Ascending aorta (tissue), 2 donors: ENCODE measurements at regions not wholly inside any gene's neighbourhood (a gene's known extent, or its start where the extent isn't known, plus 50 kb on each side); places are given as distances from the start of the nearest gene placed in this dataset.

ENCODE experiments used
- DNase-seq, 2 donors: peaks; one replicate each; pipeline ENCODE4 v3.0.0-alpha.2; 2019; ENCODE audit warnings: low spot score in 2 of 2
- H3K27ac ChIP-seq, 2 donors: fragments of 200-600 bp; sonication (generic); one replicate each; pipeline ENCODE4 v1.5.1; 2016 to 2017; ENCODE audit warnings: mild to moderate bottlenecking in 1 of 2
- H3K27me3 ChIP-seq: fragments of 200-600 bp; sonication (generic); one replicate; pipeline ENCODE4 v1.5.1; 2017
- H3K36me3 ChIP-seq, 2 donors: fragments of 200-600 bp; sonication (generic); one replicate each; pipeline ENCODE4 v1.5.1; 2016
- H3K4me1 ChIP-seq, 2 donors: fragments of 200-600 bp; sonication (generic); one replicate each; pipeline ENCODE4 v1.5.1; 2016 to 2017; ENCODE audit warnings: mild to moderate bottlenecking in 1 of 2
- H3K4me3 ChIP-seq, 2 donors: fragments of 200-600 bp; sonication (generic); one replicate each; pipeline ENCODE4 v1.5.1; 2016 to 2017; ENCODE audit warnings: mild to moderate bottlenecking in 1 of 2
- H3K9me3 ChIP-seq, 2 donors: fragments of 200-600 bp; sonication (generic); one replicate each; pipeline ENCODE4 v1.5.1; 2016
- CTCF ChIP-seq, 3 experiments: fragments of 200-600 bp in 2 of 3; fragments of 450-650 bp in 1 of 3; sonication (generic) in 2 of 3; IDR thresholded peaks; one replicate each; pipeline ENCODE4 v1.5.1; 2016 to 2019; ENCODE audit warnings: antibody characterized with exemption in 3 of 3, mild to moderate bottlenecking in 1 of 3, moderate library complexity in 1 of 3
- intact Hi-C: fragments of 100-400 bp; cut with DNase I; formaldehyde crosslinking; loops from one replicate; pipeline ENCODE4 v1.15.1; 2023

GRCh38 chr6:213284-213683 is 79.0 kb upstream of the DUSP22 start:
- TF ChIP-seq CTCF (IDR thresholded peaks at IDR 0.05) = no peak
- no peak for DNase-seq
- no peaks in the 10 kb centered on the region for H3K27me3 ChIP-seq
- no peak overlapping the region for H3K4me3 ChIP-seq
- intact Hi-C loops = no loop called here
- H3K36me3 ChIP-seq = no peaks in the 10 kb centered on the region
- H3K27ac ChIP-seq = no peak overlapping the region
- H3K4me1 ChIP-seq = no peaks in the 10 kb centered on the region
- no peaks in the 10 kb centered on the region for H3K9me3 ChIP-seq

GRCh38 chr6:214428-214827 is 77.9 kb upstream of the DUSP22 start:
- no peak for TF ChIP-seq CTCF (IDR thresholded peaks at IDR 0.05)
- H3K27me3 ChIP-seq = no peaks in the 10 kb centered on the region
- H3K27ac ChIP-seq = no peak overlapping the region
- intact Hi-C loops = no loop called here
- H3K4me3 ChIP-seq = no peak overlapping the region
- H3K36me3 ChIP-seq = no peaks in the 10 kb centered on the region
- no peaks in the 10 kb centered on the region for H3K4me1 ChIP-seq
- H3K9me3 ChIP-seq = no peaks in the 10 kb centered on the region
- no peak for DNase-seq

- Histone ChIP-seq H3K4me1 (no peaks in the 10 kb centered on the region), H3K27me3 (no peaks in the 10 kb centered on the region), H3K27ac (no peak overlapping the region), H3K4me3 (no peak overlapping the region), H3K9me3 (no peaks in the 10 kb centered on the region), H3K36me3 (no peaks in the 10 kb centered on the region)
- TF ChIP-seq CTCF (IDR thresholded peaks at IDR 0.05) = no peak
- intact Hi-C loops = no loop called here
- no peak for DNase-seq
These were observed 76.8 kb upstream of the DUSP22 start for GRCh38 chr6:215335-216034.

- Histone ChIP-seq H3K4me3 (no peak overlapping the region), H3K27me3 (no peaks in the 10 kb centered on the region), H3K27ac (no peak overlapping the region), H3K36me3 (no peaks in the 10 kb centered on the region), H3K9me3 (no peaks in the 10 kb centered on the region), H3K4me1 (no peaks in the 10 kb centered on the region)
- intact Hi-C loops = no loop called here
- no peak for DNase-seq
- TF ChIP-seq CTCF (IDR thresholded peaks at IDR 0.05) = peak in 1 of 3 experiments; percentile 29
These were observed 75.1 kb upstream of the DUSP22 start for GRCh38 chr6:217048-217659.

- no peaks in the 10 kb centered on the region for H3K4me1 ChIP-seq
- intact Hi-C loops = no loop called here
- H3K9me3 ChIP-seq = no peaks in the 10 kb centered on the region
These were observed 73.9 kb upstream of the DUSP22 start for GRCh38 chr6:218153-219018.

More at GRCh38 chr6:218153-219018, 73.9 kb upstream of the DUSP22 start:
- H3K27ac ChIP-seq = no peak overlapping the region
- TF ChIP-seq CTCF (IDR thresholded peaks at IDR 0.05) = no peak
- H3K27me3 ChIP-seq = no peaks in the 10 kb centered on the region
- no peaks in the 10 kb centered on the region for H3K36me3 ChIP-seq
- no peak for DNase-seq
- no peak overlapping the region for H3K4me3 ChIP-seq
